HFF-Myc (cell line): ENCODE measurements at regions not wholly inside any gene's neighbourhood (a gene's known extent, or its start where the extent isn't known, plus 50 kb on each side); places are given as distances from the start of the nearest gene placed in this dataset.

Experiments
- DNase-seq: peaks from one replicate; pipeline ENCODE4 v3.0.0-alpha.2; 2011; ENCODE audit warnings: low read depth; ENCODE audit errors: extremely low read depth
- H3K4me3 ChIP-seq: replicated peaks from 2 replicates; pipeline ENCODE4 v1.5.1; 2011; ENCODE audit warnings: low read depth, mild to moderate bottlenecking, control low read depth, low read length
- TF ChIP-seq, protein P1 (sequence below): IDR thresholded peaks from 2 replicates; pipeline ENCODE4 v1.5.1; 2012; ENCODE audit warnings: mild to moderate bottlenecking, low read depth, low read length, control low read depth; ENCODE audit errors: missing control alignments

DNA sequence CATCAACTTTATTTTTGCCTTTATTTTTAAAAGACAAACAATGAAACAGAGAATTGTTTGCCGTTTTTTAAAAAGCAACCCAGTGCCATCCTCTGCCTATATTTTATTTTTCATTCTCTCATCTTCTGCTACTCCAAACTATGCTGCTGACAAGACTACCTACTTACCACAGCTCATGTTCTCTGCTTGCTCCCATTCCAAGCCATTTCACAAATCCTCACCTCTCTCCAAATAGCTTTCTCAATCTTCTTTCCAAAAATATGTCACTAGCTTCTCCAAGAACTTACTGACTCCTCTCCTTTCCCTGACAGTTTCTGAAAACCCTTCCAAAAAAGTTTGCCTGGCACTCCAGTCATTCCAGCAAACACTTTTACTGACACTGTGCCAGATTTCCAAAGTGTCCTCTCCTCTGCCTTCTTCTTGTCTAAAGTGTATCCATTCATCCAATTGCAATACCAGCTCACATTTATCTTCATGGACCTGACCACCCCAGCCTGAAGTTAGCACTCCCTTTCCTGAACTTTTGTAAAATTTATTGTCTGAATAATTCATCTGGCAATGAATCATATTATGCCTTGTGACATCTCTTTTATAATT lies 766.5 kb upstream of the B3GALT2 start:
- no peak overlapping the region for H3K4me3 ChIP-seq
- TF ChIP-seq, protein P1, sequence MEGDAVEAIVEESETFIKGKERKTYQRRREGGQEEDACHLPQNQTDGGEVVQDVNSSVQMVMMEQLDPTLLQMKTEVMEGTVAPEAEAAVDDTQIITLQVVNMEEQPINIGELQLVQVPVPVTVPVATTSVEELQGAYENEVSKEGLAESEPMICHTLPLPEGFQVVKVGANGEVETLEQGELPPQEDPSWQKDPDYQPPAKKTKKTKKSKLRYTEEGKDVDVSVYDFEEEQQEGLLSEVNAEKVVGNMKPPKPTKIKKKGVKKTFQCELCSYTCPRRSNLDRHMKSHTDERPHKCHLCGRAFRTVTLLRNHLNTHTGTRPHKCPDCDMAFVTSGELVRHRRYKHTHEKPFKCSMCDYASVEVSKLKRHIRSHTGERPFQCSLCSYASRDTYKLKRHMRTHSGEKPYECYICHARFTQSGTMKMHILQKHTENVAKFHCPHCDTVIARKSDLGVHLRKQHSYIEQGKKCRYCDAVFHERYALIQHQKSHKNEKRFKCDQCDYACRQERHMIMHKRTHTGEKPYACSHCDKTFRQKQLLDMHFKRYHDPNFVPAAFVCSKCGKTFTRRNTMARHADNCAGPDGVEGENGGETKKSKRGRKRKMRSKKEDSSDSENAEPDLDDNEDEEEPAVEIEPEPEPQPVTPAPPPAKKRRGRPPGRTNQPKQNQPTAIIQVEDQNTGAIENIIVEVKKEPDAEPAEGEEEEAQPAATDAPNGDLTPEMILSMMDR: no peak
- DNase-seq: no peak

DNA sequence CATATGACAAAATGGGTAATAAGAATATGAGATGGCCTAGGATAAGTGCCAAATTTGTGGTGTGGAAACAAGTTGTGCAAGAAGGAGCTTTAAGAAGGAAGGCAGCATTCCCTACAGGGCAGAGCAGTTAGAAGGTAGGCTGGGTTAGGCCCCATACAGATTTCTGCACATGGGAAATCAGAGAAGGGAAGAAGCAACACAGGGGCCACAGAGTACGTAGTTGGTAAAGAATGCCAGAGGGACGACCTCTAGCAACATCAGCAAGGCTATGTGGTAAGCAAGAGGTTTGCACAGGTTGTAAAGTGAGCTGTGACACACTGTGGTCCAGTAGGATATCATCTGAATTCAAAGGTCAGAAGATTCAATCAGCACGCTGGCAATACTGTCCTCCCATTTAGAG lies 765.6 kb upstream of the B3GALT2 start:
- DNase-seq: no peak
- TF ChIP-seq, protein P1: no peak
- H3K4me3 ChIP-seq: no peak overlapping the region

DNA sequence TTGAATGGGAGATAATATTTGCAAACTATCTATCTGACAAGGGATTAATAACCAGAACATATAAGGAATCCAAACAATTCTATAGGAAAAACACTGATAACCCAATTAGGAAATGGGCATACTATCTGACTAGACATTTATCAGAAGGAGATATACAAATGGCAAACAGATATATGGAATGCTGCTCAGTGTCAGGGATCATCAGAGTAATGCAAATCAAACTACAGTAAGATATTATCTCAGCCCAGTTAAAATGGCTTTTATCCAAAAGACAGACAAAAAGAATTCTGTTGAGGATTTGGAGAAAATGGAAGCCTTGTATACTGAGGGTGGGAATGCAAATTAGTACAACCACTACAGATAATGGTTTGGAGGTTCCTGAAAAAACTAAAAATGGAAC lies 758.0 kb upstream of the B3GALT2 start:
- TF ChIP-seq, protein P1: no peak
- H3K4me3 ChIP-seq: no peak overlapping the region

DNA sequence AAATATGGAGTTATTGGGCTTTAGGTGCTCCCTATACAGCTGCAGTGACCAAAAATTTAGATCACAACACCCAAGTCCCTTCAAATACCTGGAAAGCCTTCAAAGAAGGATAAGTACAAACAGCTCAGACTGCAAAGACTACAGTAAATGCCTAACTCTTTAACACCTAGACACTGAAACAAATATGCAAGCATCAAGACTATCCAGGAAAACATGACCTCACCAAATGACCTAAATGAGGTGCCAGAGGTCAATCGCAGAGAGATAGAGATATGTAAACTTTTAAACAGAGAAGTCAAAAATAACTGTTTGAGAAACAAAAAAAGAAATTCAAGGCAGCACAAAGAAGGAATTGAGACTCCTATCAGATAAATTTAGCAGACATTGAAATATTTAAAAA lies 753.8 kb upstream of the B3GALT2 start:
- no peak for DNase-seq
- TF ChIP-seq, protein P1: no peak
- H3K4me3 ChIP-seq: no peak overlapping the region

More for the DNA sequence above, 758.0 kb upstream of the B3GALT2 start:
- no peak for DNase-seq

DNA sequence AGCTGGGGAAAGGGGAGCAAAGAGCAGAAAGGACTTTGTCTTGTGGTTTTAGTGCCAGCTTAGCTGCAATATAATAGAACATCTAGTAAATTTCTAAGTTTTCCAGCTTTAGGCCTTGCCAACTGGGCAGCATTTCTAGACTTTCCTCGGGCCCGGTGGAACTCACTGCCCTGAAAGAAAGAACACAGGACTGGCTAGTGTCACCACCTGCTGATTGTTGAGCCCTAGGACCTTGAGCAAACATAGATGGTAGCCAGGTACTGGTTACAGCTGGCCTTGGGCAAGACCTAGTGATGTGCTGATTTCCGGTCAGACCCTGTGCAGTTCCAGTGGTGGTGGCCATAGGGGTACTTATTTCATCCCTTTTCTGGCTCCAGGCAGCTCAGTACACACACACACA lies 753.2 kb upstream of the B3GALT2 start:
- TF ChIP-seq, protein P1: no peak
- no peak for DNase-seq
- H3K4me3 ChIP-seq: no peak overlapping the region

DNA sequence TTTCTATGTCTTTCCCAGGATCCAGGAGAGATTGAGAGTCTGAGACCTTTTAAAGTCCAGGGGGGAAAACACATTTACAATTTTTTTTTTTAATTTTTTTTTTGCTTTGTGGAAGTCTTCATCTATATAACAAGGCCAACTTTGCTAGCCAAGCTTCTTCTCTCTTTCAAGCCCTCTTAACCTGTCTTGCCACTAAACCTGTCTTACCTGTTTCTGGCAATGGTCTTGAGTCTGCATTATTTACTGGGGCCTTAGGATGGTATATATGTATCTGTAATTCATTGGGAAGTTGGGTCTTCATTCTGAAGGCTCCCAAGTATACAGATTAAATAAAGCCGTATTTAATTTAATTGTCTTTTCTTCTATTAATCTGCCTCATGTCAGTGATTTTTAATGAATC lies 750.9 kb upstream of the B3GALT2 start:
- H3K4me3 ChIP-seq: no peak overlapping the region
- TF ChIP-seq, protein P1: no peak
- no peak for DNase-seq

DNA sequence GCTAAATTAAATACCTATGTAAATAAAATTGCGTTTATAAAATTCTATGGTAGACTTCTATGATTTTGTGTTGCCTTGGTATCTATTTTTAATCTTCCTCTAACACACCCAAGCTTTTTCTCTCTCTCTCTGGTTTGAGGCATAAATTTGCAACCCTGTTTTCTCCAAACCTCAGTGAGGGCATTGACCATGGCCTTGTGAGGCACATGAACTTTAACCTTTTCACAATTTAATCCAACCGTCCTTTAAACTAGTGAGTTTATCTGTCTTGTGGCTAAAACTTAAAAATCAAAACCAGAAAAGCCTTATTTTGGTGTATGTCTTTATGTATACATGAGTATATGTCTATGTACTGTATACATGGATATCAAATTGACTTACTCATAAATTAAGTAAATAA lies 746.6 kb upstream of the B3GALT2 start:
- no peak overlapping the region for H3K4me3 ChIP-seq
- DNase-seq: no peak
- TF ChIP-seq, protein P1: no peak
